Stimulated activated CD4-positive, alpha-beta T cell treated with anti-CD3 and anti-CD28 coated beads, Interleukin-1b, Interleukin-23, amount 100 ng/mL, for 24 hours (primary cell): ENCODE measurements at regions not wholly inside any gene's neighbourhood (a gene's known extent, or its start where the extent isn't known, plus 50 kb on each side); places are given as distances from the start of the nearest gene placed in this dataset.
"Not testable (repeated sequence)": the region's sequence is repeated elsewhere in the genome, so short reads cannot be mapped to it uniquely, and the experiment has no call there.

ENCODE experiments used
- DNase-seq, 4 experiments: peaks; one replicate each; pipeline ENCODE4 v3.0.0-alpha.2; 2020; ENCODE audit warnings: low read depth in 4 of 4, low spot score in 1 of 4

GRCh38 chr22:23464796-23465195, 115.3 kb downstream of the IGLL1 start:
- not testable (repeated sequence) for DNase-seq

- not testable (repeated sequence) for DNase-seq
These were observed 119.5 kb downstream of the IGLL1 start for GRCh38 chr22:23460517-23461031.

- DNase-seq: not testable (repeated sequence)
These were observed 120.2 kb downstream of the IGLL1 start for GRCh38 chr22:23459645-23460516.

GRCh38 chr22:23458663-23459541, 121.2 kb downstream of the IGLL1 start:
- DNase-seq: no peak

- DNase-seq: no peak
These were observed 122.6 kb downstream of the IGLL1 start for GRCh38 chr22:23457380-23457985.

GRCh38 chr22:23456666-23457379, 123.3 kb downstream of the IGLL1 start:
- DNase-seq: not testable (repeated sequence)

GRCh38 chr22:23454345-23454744, 125.7 kb downstream of the IGLL1 start:
- DNase-seq: not testable (repeated sequence)

GRCh38 chr22:23453277-23453676, 126.8 kb downstream of the IGLL1 start:
- no peak for DNase-seq

GRCh38 chr22:23452231-23453010, 127.7 kb downstream of the IGLL1 start:
- DNase-seq: no peak

GRCh38 chr22:23451452-23452230, 128.4 kb downstream of the IGLL1 start:
- not testable (repeated sequence) for DNase-seq

- DNase-seq: not testable (repeated sequence)
These were observed 129.3 kb downstream of the IGLL1 start for GRCh38 chr22:23450821-23451220.

- no peak for DNase-seq
These were observed 129.7 kb downstream of the IGLL1 start for GRCh38 chr22:23450434-23450795.

GRCh38 chr22:23449748-23450433, 130.2 kb downstream of the IGLL1 start:
- DNase-seq: not testable (repeated sequence)

GRCh38 chr22:23448499-23449288, 131.4 kb downstream of the IGLL1 start:
- DNase-seq: not testable (repeated sequence)

- no peak for DNase-seq
These were observed 133.2 kb downstream of the IGLL1 start for GRCh38 chr22:23446796-23447350.

GRCh38 chr22:23446194-23446593, 133.9 kb downstream of the IGLL1 start:
- DNase-seq: not testable (repeated sequence)

- not testable (repeated sequence) for DNase-seq
These were observed 136.2 kb downstream of the IGLL1 start for GRCh38 chr22:23443905-23444304.
